CD14-positive monocyte (primary cell): ENCODE measurements at regions not wholly inside any gene's neighbourhood (a gene's known extent, or its start where the extent isn't known, plus 50 kb on each side); places are given as distances from the start of the nearest gene placed in this dataset.

ENCODE experiments used
- DNase-seq, 3 donors: peaks; one replicate each; pipeline ENCODE4 v3.0.0-alpha.2; 2011 to 2022
- H2AFZ ChIP-seq: 2 replicates; pipeline ENCODE4 v1.6.0; 2012; ENCODE audit warnings: mild to moderate bottlenecking, low read depth, low read length, inconsistent platforms; ENCODE audit not compliant: insufficient read depth, poor library complexity, severe bottlenecking
- H3K27ac ChIP-seq, 2 donors: 1 replicate in 1 of 2; 2 replicates in 1 of 2; pipeline ENCODE4 v1.5.1; 2012 to 2013; ENCODE audit warnings: low read length in 2 of 2, control low read depth in 1 of 2, inconsistent platforms in 1 of 2, low read depth in 1 of 2, mild to moderate bottlenecking in 1 of 2
- H3K27me3 ChIP-seq, 2 donors: one replicate each; pipeline versions ENCODE4 v1.6.0 to v1.6.1; 2011 to 2013; ENCODE audit warnings: low read length in 2 of 2; ENCODE audit not compliant: control insufficient read depth in 2 of 2, insufficient read depth in 2 of 2
- H3K36me3 ChIP-seq, 2 donors: replicated peaks in 1 of 2; 1 replicate in 1 of 2; 2 replicates in 1 of 2; pipeline versions ENCODE4 v1.5.1 to v1.6.1; 2012 to 2013; ENCODE audit warnings: low read length in 2 of 2, control low read depth in 1 of 2, inconsistent platforms in 1 of 2, mild to moderate bottlenecking in 1 of 2; ENCODE audit not compliant: insufficient read depth in 2 of 2, control insufficient read depth in 1 of 2
- H3K4me1 ChIP-seq, 2 donors: 1 replicate in 1 of 2; 2 replicates in 1 of 2; pipeline versions ENCODE4 v1.5.1 to v1.6.1; 2012 to 2013; ENCODE audit warnings: low read length in 2 of 2, control low read depth in 1 of 2, inconsistent platforms in 1 of 2, mild to moderate bottlenecking in 1 of 2, moderate library complexity in 1 of 2; ENCODE audit not compliant: insufficient read depth in 2 of 2, control insufficient read depth in 1 of 2
- H3K4me2 ChIP-seq: replicated peaks from 2 replicates; pipeline ENCODE3; 2012; ENCODE audit warnings: low read length, moderate library complexity, mild to moderate bottlenecking; ENCODE audit not compliant: poor library complexity, severe bottlenecking; ENCODE audit errors: extremely low read depth
- H3K4me3 ChIP-seq, 3 experiments: fragments of 200-600 bp in 1 of 3; sonication (generic) in 1 of 3; replicated peaks in 1 of 3; 1 replicate in 2 of 3; 2 replicates in 1 of 3; pipeline ENCODE4 v1.5.1; 2011 to 2013; ENCODE audit warnings: low read length in 3 of 3, mild to moderate bottlenecking in 3 of 3, control low read depth in 2 of 3, low read depth in 2 of 3, inconsistent platforms in 1 of 3, moderate library complexity in 1 of 3
- H3K79me2 ChIP-seq: 2 replicates; pipeline ENCODE4 v1.6.0; 2012; ENCODE audit warnings: mild to moderate bottlenecking, control low read depth, inconsistent platforms, low read length, moderate library complexity; ENCODE audit not compliant: insufficient read depth
- H3K9ac ChIP-seq: 2 replicates; pipeline ENCODE4 v1.6.0; 2017; ENCODE audit warnings: low read length, mild to moderate bottlenecking; ENCODE audit not compliant: insufficient read depth, poor library complexity, severe bottlenecking
- H3K9me3 ChIP-seq, 2 donors: replicated peaks in 1 of 2; 1 replicate in 1 of 2; 2 replicates in 1 of 2; pipeline versions ENCODE4 v1.5.1 to v1.6.1; 2012 to 2013; ENCODE audit warnings: low read length in 2 of 2, control low read depth in 1 of 2; ENCODE audit not compliant: control insufficient read depth in 1 of 2, insufficient read depth in 1 of 2
- H4K20me1 ChIP-seq: 2 replicates; pipeline ENCODE4 v1.6.0; 2012; ENCODE audit warnings: mild to moderate bottlenecking, low read length, control low read depth, moderate library complexity; ENCODE audit not compliant: insufficient read depth
- H3K27ac Mint-ChIP-seq, 7 donors: one replicate each; pipeline ENCODE4 v1.8.0; 2020; ENCODE audit warnings: mild to moderate bottlenecking in 7 of 7, mixed read lengths in 7 of 7, moderate library complexity in 6 of 7, inconsistent platforms in 2 of 7
- H3K27me3 Mint-ChIP-seq, 3 donors: one replicate each; pipeline ENCODE4 v1.8.0; 2021 to 2022; ENCODE audit warnings: low read depth in 3 of 3, mild to moderate bottlenecking in 3 of 3, mixed read lengths in 3 of 3, moderate library complexity in 3 of 3, inconsistent platforms in 1 of 3
- H3K36me3 Mint-ChIP-seq, 2 donors: one replicate each; pipeline ENCODE4 v1.8.0; 2020; ENCODE audit warnings: mixed read lengths in 2 of 2, inconsistent platforms in 1 of 2, mild to moderate bottlenecking in 1 of 2
- H3K4me1 Mint-ChIP-seq: one replicate; pipeline ENCODE4 v1.8.0; 2020; ENCODE audit warnings: mild to moderate bottlenecking, mixed read lengths
- H3K4me3 Mint-ChIP-seq, 2 donors: one replicate each; pipeline ENCODE4 v1.8.0; 2020; ENCODE audit warnings: mild to moderate bottlenecking in 2 of 2, mixed read lengths in 2 of 2, moderate library complexity in 1 of 2
- H3K9me3 Mint-ChIP-seq, 7 donors: one replicate each; pipeline ENCODE4 v1.8.0; 2020 to 2022; ENCODE audit warnings: mixed read lengths in 7 of 7, mild to moderate bottlenecking in 6 of 7, moderate library complexity in 6 of 7, inconsistent platforms in 2 of 7
- CTCF ChIP-seq: fragments of 200-600 bp; IDR thresholded peaks from one replicate; pipeline ENCODE4 v1.8.0; 2022; ENCODE audit warnings: antibody characterized with exemption, mild to moderate bottlenecking
- WGBS: methylation state at CpG from one replicate; pipeline ENCODE4 v1.1.5; 2013; ENCODE audit warnings: missing lambda C conversion rate; ENCODE audit not compliant: insufficient coverage; 5-methylcytosine and 5-hydroxymethylcytosine counted together
- intact Hi-C, 2 donors: fragments of 100-400 bp; cut with micrococcal nuclease; formaldehyde crosslinking; loops; one replicate each; pipeline versions ENCODE4 v1.15.0 to v1.15.1; 2023

- TF ChIP-seq CTCF: no peak
- Histone ChIP-seq H2AFZ (no peak overlapping the region), H3K36me3 (no peaks in the 10 kb centered on the region), H3K9ac (no peak overlapping the region), H3K4me3 (no peak overlapping the region), H3K27me3 (no peaks in the 10 kb centered on the region), H3K79me2 (no peaks in the 10 kb centered on the region), H4K20me1 (no peaks in the 10 kb centered on the region), H3K4me2 (no peak overlapping the region), H3K27ac (no peak overlapping the region), H3K4me1 (peaks cover 0 to 4% of the 10 kb centered on the region in 2 donors), H3K9me3 (peaks cover 16 to 18% of the 10 kb centered on the region in 2 donors)
- H3K4me1 Mint-ChIP-seq: peaks cover 12% of the 10 kb centered on the region
- 71% methylated on average over 4 of the region's 8 CpGs for WGBS
- no peak for DNase-seq
- H3K36me3 Mint-ChIP-seq: no peaks in the 10 kb centered on the region
- H3K27ac Mint-ChIP-seq: no peak overlapping the region
- peaks cover 3 to 11% (median 11%) of the 10 kb centered on the region in 3 donors for H3K27me3 Mint-ChIP-seq
- intact Hi-C loops: no loop called here
- peaks cover 11 to 23% (median 15%) of the 10 kb centered on the region in 7 donors for H3K9me3 Mint-ChIP-seq
- H3K4me3 Mint-ChIP-seq: no peak overlapping the region
Measured at GRCh38 chr11:69390561-69390960, 90.9 kb upstream of the LINC01488 start.

DNA sequence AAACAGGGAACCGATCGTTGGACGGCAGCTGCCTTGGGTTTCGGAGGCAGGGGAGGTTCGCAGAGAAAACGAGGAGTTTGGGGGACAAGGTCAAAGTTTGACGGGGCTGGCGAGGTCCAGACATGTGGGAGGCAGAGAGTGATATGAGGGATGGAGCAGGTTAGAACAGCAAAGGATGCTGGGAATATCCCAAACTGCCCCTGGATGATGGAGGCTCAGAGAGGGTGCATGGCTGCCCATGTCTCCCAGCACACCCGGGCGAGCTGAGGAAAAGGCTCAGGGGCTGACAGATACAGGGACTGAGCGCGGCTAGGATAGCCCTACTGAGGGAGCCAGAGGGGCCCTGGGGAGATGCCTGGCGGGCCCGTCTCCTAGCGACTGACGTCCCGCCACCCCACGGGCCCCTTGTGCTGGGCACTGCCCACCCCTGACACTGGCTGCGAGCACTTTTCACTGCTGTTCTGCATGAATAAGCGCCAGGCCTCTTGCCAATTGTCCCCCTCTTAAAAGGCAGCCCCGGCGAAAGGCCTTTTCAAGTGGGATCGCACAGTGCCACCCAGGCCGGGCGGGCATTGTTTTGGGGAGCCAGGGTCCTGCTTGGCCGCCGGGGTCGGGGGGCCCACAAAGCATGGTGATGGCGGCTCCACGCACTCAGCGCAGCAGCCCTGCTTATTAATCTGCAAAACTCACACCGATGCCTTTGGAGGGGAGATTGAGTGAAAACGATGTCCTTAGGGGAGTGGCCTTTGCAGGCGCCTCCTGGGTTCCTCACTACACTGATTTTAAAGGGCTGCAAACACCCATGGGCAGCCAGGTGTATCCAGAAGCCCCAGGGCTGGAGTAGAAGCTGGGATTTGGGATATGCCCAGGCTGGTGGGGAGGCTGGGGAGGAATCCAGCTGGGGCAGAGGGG is 90.0 kb upstream of the LINC01488 start:
- WGBS: 95% methylated on average over 24 of the region's 34 CpGs
- no peak overlapping the region for H3K9ac ChIP-seq
- Mint-ChIP-seq H3K4me3 (no peak overlapping the region), H3K27ac (no peak overlapping the region), H3K27me3 (peaks cover 3 to 11% (median 11%) of the 10 kb centered on the region in 3 donors), H3K9me3 (peaks cover 11 to 23% (median 15%) of the 10 kb centered on the region in 7 donors), H3K4me1 (peaks cover 12% of the 10 kb centered on the region), H3K36me3 (no peaks in the 10 kb centered on the region)
- no peaks in the 10 kb centered on the region for H3K27me3 ChIP-seq
- H3K4me2 ChIP-seq: no peak overlapping the region
- intact Hi-C loops: no loop called here
- no peaks in the 10 kb centered on the region for H3K79me2 ChIP-seq
- H3K4me1 ChIP-seq: peaks cover 0 to 4% of the 10 kb centered on the region in 2 donors
- H3K4me3 ChIP-seq: no peak overlapping the region
- H3K36me3 ChIP-seq: no peaks in the 10 kb centered on the region
- TF ChIP-seq CTCF: no peak
- no peak for DNase-seq
- H4K20me1 ChIP-seq: no peaks in the 10 kb centered on the region
- no peak overlapping the region for H3K27ac ChIP-seq
- peaks cover 16 to 18% of the 10 kb centered on the region in 2 donors for H3K9me3 ChIP-seq
- no peak overlapping the region for H2AFZ ChIP-seq
